H9 (cell line): ENCODE measurements at regions not wholly inside any gene's neighbourhood (a gene's known extent, or its start where the extent isn't known, plus 50 kb on each side); places are given as distances from the start of the nearest gene placed in this dataset.

ENCODE experiments used
- DNase-seq: peaks from one replicate; pipeline ENCODE4 v3.0.0-alpha.2; 2017
- H2AFZ ChIP-seq: one replicate; pipeline ENCODE4 v1.6.1; 2013; ENCODE audit warnings: mild to moderate bottlenecking, low read length, control low read depth, moderate library complexity
- H2AK5ac ChIP-seq: 2 replicates; pipeline ENCODE4 v1.6.1; 2013; ENCODE audit warnings: low read length, control low read depth, mixed read lengths; ENCODE audit not compliant: insufficient read length
- H2BK120ac ChIP-seq: one replicate; pipeline ENCODE4 v1.6.1; 2013; ENCODE audit warnings: low read depth, mild to moderate bottlenecking, low read length, control low read depth, inconsistent platforms; ENCODE audit not compliant: poor library complexity, severe bottlenecking
- H2BK12ac ChIP-seq: 2 replicates; pipeline ENCODE4 v1.6.1; 2013; ENCODE audit warnings: low read length, control low read depth, mixed read lengths, low read depth; ENCODE audit not compliant: insufficient read length
- H2BK15ac ChIP-seq: 2 replicates; pipeline ENCODE4 v1.6.1; 2013; ENCODE audit warnings: low read depth, low read length, control low read depth
- H2BK20ac ChIP-seq: one replicate; pipeline ENCODE4 v1.6.1; 2013; ENCODE audit warnings: low read depth, mild to moderate bottlenecking, low read length, control low read depth, inconsistent platforms; ENCODE audit not compliant: poor library complexity, severe bottlenecking
- H2BK5ac ChIP-seq: 2 replicates; pipeline ENCODE4 v1.6.1; 2013; ENCODE audit warnings: low read length, control low read depth, mixed read lengths; ENCODE audit not compliant: insufficient read length
- H3K14ac ChIP-seq: 2 replicates; pipeline ENCODE4 v1.6.1; 2013; ENCODE audit warnings: low read length, control low read depth; ENCODE audit not compliant: insufficient read depth
- H3K18ac ChIP-seq: 2 replicates; pipeline ENCODE4 v1.6.1; 2013; ENCODE audit warnings: low read depth, mild to moderate bottlenecking, mixed read lengths, low read length, control low read depth; ENCODE audit not compliant: insufficient read length
- H3K23ac ChIP-seq: 2 replicates; pipeline ENCODE4 v1.6.1; 2013; ENCODE audit warnings: low read length, control low read depth, mixed read lengths, low read depth; ENCODE audit not compliant: insufficient read length
- H3K23me2 ChIP-seq: 2 replicates; pipeline ENCODE4 v1.6.1; 2013; ENCODE audit warnings: low read depth, mild to moderate bottlenecking, mixed read lengths, low read length, control low read depth; ENCODE audit not compliant: insufficient read length, poor library complexity, severe bottlenecking
- H3K27ac ChIP-seq: 2 replicates; pipeline ENCODE4 v1.5.1; 2013; ENCODE audit warnings: low read length, control low read depth, mixed read lengths, low read depth; ENCODE audit not compliant: insufficient read length
- H3K27me3 ChIP-seq: 2 replicates; pipeline ENCODE4 v1.6.1; 2013; ENCODE audit warnings: low read length, control low read depth, inconsistent platforms; ENCODE audit not compliant: insufficient read depth
- H3K4ac ChIP-seq: 2 replicates; pipeline ENCODE4 v1.6.1; 2013; ENCODE audit warnings: low read depth, mild to moderate bottlenecking, control low read depth, inconsistent platforms, low read length, moderate library complexity
- H3K4me1 ChIP-seq: 2 replicates; pipeline ENCODE4 v1.6.1; 2013; ENCODE audit warnings: low read length, control low read depth, inconsistent platforms; ENCODE audit not compliant: insufficient read depth
- H3K4me2 ChIP-seq: 2 replicates; pipeline ENCODE4 v1.6.1; 2013; ENCODE audit warnings: low read length, control low read depth, mixed read lengths; ENCODE audit not compliant: insufficient read length, insufficient read depth
- H3K56ac ChIP-seq: 2 replicates; pipeline ENCODE4 v1.6.1; 2013; ENCODE audit warnings: low read depth, mild to moderate bottlenecking, mixed read lengths, low read length, control low read depth; ENCODE audit not compliant: insufficient read length
- H3K79me1 ChIP-seq: 2 replicates; pipeline ENCODE4 v1.6.1; 2013; ENCODE audit warnings: low read depth, mild to moderate bottlenecking, moderate library complexity, low read length, control low read depth, inconsistent platforms; ENCODE audit not compliant: insufficient read depth, poor library complexity, severe bottlenecking
- H3K79me2 ChIP-seq: 2 replicates; pipeline ENCODE4 v1.6.1; 2013; ENCODE audit warnings: low read length, control low read depth, inconsistent platforms; ENCODE audit not compliant: insufficient read depth
- H3K9ac ChIP-seq: 2 replicates; pipeline ENCODE4 v1.6.1; 2013; ENCODE audit warnings: low read length, control low read depth, mixed read lengths; ENCODE audit not compliant: insufficient read length; ENCODE audit errors: extremely low read depth
- H3K9me3 ChIP-seq: one replicate; pipeline ENCODE4 v1.6.1; 2013; ENCODE audit warnings: low read depth, low read length, inconsistent platforms; ENCODE audit not compliant: control insufficient read depth
- H3T11ph ChIP-seq: one replicate; pipeline ENCODE4 v1.6.1; 2013; ENCODE audit warnings: mild to moderate bottlenecking, low read length, control low read depth, inconsistent platforms
- H4K20me1 ChIP-seq: one replicate; pipeline ENCODE4 v1.6.1; 2013; ENCODE audit not compliant: control insufficient read depth, insufficient read length, insufficient read depth
- H4K5ac ChIP-seq: 2 replicates; pipeline ENCODE4 v1.6.1; 2013; ENCODE audit warnings: low read depth, mild to moderate bottlenecking, mixed read lengths, low read length, control low read depth; ENCODE audit not compliant: insufficient read length
- H4K8ac ChIP-seq: replicated peaks from 2 replicates; pipeline ENCODE4 v1.6.1; 2013; ENCODE audit warnings: low read length, control low read depth, mixed read lengths, low read depth; ENCODE audit not compliant: insufficient read length
- H4K91ac ChIP-seq: 2 replicates; pipeline ENCODE4 v1.6.1; 2013; ENCODE audit warnings: low read depth, mild to moderate bottlenecking, moderate library complexity, mixed read lengths, low read length, control low read depth; ENCODE audit not compliant: insufficient read length
- H3K27ac Mint-ChIP-seq, 3 experiments: 2 replicates in 2 of 3; 3 replicates in 1 of 3; pipeline ENCODE4 v1.8.0; 2020 to 2021; ENCODE audit warnings: mixed read lengths in 3 of 3, mild to moderate bottlenecking in 1 of 3, moderate library complexity in 1 of 3
- H3K27me3 Mint-ChIP-seq: 2 replicates; pipeline ENCODE4 v1.8.0; 2021; ENCODE audit warnings: low read depth, mild to moderate bottlenecking, moderate library complexity, mixed read lengths
- H3K36me3 Mint-ChIP-seq, 3 experiments: 2 replicates in 2 of 3; 3 replicates in 1 of 3; pipeline ENCODE4 v1.8.0; 2020 to 2021; ENCODE audit warnings: low read depth in 3 of 3, mixed read lengths in 3 of 3; ENCODE audit not compliant: insufficient read depth in 1 of 3
- H3K4me1 Mint-ChIP-seq, 2 experiments: 2 replicates each; pipeline ENCODE4 v1.8.0; 2020; ENCODE audit warnings: mixed read lengths in 2 of 2
- H3K4me3 Mint-ChIP-seq, 2 experiments: 2 replicates in 1 of 2; 3 replicates in 1 of 2; pipeline ENCODE4 v1.8.0; 2020 to 2021; ENCODE audit warnings: mild to moderate bottlenecking in 2 of 2, mixed read lengths in 2 of 2, moderate library complexity in 1 of 2
- H3K9me3 Mint-ChIP-seq, 2 experiments: 2 replicates in 1 of 2; 3 replicates in 1 of 2; pipeline ENCODE4 v1.8.0; 2020; ENCODE audit warnings: mild to moderate bottlenecking in 2 of 2, mixed read lengths in 2 of 2, moderate library complexity in 1 of 2
- whole genome bisulfite sequencing: extraction: QIAGEN DNeasy Blood & Tissue Kit; methylation state at CpG from one replicate; pipeline ENCODE4 v1.1.7; 2013; ENCODE audit warnings: missing lambda C conversion rate, low lambda C conversion rate, mixed read lengths; ENCODE audit not compliant: insufficient read length; ENCODE audit errors: extremely low coverage; 5-methylcytosine and 5-hydroxymethylcytosine counted together
- TF ChIP-seq, protein P1 (sequence below): fragments of 200-600 bp; sonication (generic); conservative IDR thresholded peaks from 3 replicates; pipeline ENCODE4 v1.8.0; 2021; ENCODE audit warnings: antibody characterized with exemption, mild to moderate bottlenecking

DNA sequence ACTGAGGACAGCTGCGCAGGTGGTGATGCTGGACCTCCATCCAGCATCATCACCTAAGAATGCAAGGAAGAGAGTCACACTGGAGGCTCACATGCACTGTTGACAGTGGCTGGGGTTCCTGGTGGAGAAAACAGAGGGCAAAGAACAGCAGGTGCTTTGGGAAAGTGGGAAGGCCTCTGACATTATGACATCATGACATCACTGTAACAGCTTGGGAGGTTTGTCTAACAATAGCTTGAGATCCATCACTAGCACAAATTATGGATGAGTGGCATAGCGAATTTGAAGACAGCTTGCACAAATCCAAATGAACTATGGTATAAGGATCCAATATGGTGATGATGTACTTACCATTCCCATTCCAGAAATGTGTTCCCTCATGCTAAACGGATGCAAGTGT, 226.5 kb upstream of the MPHOSPH6 start:
- H3T11ph ChIP-seq = no peak overlapping the region
- H3K18ac ChIP-seq = no peak overlapping the region
- no peak overlapping the region for H3K4me3 Mint-ChIP-seq
- no peak overlapping the region for H4K91ac ChIP-seq
- no peak overlapping the region for H2AK5ac ChIP-seq
- H3K23ac ChIP-seq = no peak overlapping the region
- H2BK5ac ChIP-seq = no peak overlapping the region
- H3K14ac ChIP-seq = no peak overlapping the region
- no peaks in the 10 kb centered on the region for H3K27me3 ChIP-seq
- peaks cover 3% of the 10 kb centered on the region; the same call in 1 of the 2 replicates for H3K27me3 Mint-ChIP-seq
- no peak overlapping the region for H3K27ac Mint-ChIP-seq
- H3K9me3 ChIP-seq = no peaks in the 10 kb centered on the region
- no peaks in the 10 kb centered on the region for H3K79me2 ChIP-seq
- no peaks in the 10 kb centered on the region for H3K4me1 ChIP-seq
- H3K4ac ChIP-seq = no peak overlapping the region
- no peaks in the 10 kb centered on the region for H3K4me1 Mint-ChIP-seq
- H3K56ac ChIP-seq = no peak overlapping the region
- no peak overlapping the region for H2BK20ac ChIP-seq
- no peak overlapping the region for H2BK120ac ChIP-seq
- H2BK12ac ChIP-seq = no peak overlapping the region
- no peak for DNase-seq
- H4K20me1 ChIP-seq = no peaks in the 10 kb centered on the region
- H2BK15ac ChIP-seq = no peak overlapping the region
- H3K36me3 Mint-ChIP-seq = no peaks in the 10 kb centered on the region
- no peak overlapping the region for H4K5ac ChIP-seq
- no peak overlapping the region for H2AFZ ChIP-seq
- no peak overlapping the region for H3K27ac ChIP-seq
- no peak overlapping the region for H3K4me2 ChIP-seq
- no peak overlapping the region for H4K8ac ChIP-seq
- H3K9ac ChIP-seq = no peak overlapping the region
- H3K9me3 Mint-ChIP-seq = no peaks in the 10 kb centered on the region
- TF ChIP-seq, protein P1, sequence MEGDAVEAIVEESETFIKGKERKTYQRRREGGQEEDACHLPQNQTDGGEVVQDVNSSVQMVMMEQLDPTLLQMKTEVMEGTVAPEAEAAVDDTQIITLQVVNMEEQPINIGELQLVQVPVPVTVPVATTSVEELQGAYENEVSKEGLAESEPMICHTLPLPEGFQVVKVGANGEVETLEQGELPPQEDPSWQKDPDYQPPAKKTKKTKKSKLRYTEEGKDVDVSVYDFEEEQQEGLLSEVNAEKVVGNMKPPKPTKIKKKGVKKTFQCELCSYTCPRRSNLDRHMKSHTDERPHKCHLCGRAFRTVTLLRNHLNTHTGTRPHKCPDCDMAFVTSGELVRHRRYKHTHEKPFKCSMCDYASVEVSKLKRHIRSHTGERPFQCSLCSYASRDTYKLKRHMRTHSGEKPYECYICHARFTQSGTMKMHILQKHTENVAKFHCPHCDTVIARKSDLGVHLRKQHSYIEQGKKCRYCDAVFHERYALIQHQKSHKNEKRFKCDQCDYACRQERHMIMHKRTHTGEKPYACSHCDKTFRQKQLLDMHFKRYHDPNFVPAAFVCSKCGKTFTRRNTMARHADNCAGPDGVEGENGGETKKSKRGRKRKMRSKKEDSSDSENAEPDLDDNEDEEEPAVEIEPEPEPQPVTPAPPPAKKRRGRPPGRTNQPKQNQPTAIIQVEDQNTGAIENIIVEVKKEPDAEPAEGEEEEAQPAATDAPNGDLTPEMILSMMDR = no peak
- H3K23me2 ChIP-seq = no peaks in the 10 kb centered on the region
- WGBS = no CpG with 5 or more reads among the region's 3 CpGs
- no peaks in the 10 kb centered on the region for H3K79me1 ChIP-seq
